PC-3 (cell line): ENCODE measurements at regions not wholly inside any gene's neighbourhood (a gene's known extent, or its start where the extent isn't known, plus 50 kb on each side); places are given as distances from the start of the nearest gene placed in this dataset.

Source experiments
- CTCF ChIP-seq: fragments of 300-600 bp; sonication (generic); conservative IDR thresholded peaks from 2 replicates; pipeline ENCODE4 v1.5.1; 2017; ENCODE audit warnings: antibody characterized with exemption, low read depth, mild to moderate bottlenecking, low read length
- EZH2 ChIP-seq: fragments of 300-600 bp; sonication (generic); IDR thresholded peaks from one replicate; pipeline ENCODE4 v1.6.1; 2017; ENCODE audit warnings: antibody characterized with exemption, mild to moderate bottlenecking, low read length; ENCODE audit not compliant: unreplicated experiment

GRCh38 chr13:32849369-32849768 is 166.9 kb upstream of the KL start:
- TF ChIP-seq CTCF (no peak), EZH2 (no peak)
